GM21529 (cell line): ENCODE measurements at regions not wholly inside any gene's neighbourhood (a gene's known extent, or its start where the extent isn't known, plus 50 kb on each side); places are given as distances from the start of the nearest gene placed in this dataset.
"Not testable (repeated sequence)": the region's sequence is repeated elsewhere in the genome, so short reads cannot be mapped to it uniquely, and the experiment has no call there.

Experiments used
- ATAC-seq: cut with Tn5 transposase; IDR thresholded peaks from one replicate; pipeline ENCODE4 v1.9.1; 2021; ENCODE audit not compliant: unreplicated experiment

DNA sequence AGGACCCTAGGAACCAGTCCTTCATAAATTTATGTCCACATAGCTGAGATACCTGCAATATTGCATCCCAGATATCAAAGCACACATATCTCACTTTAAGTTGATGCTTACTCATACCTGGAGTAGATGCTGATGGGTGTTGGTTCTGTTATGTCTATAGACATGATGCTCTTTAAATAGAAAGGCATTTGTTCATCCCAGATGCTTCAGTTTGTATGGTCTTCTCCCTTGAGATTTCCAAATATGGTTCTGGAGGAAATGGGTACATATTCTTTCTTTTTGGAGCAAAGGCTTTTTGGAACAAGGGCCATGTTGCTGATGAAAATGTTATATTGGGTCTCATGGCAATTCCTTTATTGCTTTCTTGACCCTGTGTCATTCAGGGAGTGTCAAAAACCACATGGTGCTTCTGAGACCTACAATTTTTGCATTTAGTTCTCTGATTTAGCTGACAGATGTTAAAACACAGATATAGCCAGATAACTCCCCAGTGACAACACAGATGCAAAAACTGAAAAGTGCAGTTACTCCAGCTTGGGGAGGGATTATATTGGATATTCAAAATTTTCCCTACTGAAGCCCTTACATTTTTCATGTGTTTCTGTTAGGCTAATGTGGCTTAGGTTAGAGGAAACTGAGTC is 211.4 kb downstream of the KCNRG start:
- peak; percentile 44 for ATAC-seq

GRCh38 chr13:50227361-50227760 is 212.1 kb downstream of the KCNRG start:
- no peak for ATAC-seq

GRCh38 chr13:50228527-50228926 is 213.3 kb downstream of the KCNRG start:
- no peak for ATAC-seq

DNA sequence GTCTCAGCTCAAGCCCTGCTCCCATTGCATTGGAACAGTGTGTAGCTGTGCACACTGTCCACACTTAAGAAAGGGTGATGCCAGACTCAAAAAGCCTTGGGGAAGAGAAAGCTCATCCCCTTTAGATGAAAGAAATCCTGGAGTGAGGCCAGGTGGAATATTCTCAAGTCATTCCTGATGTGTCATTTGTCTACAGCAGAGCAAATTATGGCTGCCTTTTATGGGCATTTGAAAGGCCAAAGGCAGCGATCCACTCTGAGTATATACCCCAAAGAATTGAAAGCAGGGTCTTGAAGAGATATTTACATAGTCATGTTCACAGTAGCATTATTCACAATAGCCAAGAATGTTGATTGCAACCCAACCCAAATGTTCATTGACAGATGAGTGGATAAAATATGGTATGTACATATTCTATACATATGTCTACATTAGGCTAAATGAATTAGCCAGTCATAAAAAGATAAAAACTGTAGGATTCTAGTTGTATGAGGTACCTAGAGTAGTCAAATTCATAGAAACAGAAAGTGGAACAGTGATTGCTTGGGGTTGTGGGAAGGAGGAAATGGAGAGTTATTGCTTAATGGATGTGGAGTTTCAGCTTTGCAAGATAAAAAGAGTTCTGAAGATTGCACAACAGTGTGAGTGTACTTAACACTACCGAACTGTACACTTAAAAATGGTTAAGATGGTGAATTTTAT is 214.9 kb downstream of the KCNRG start:
- ATAC-seq, result no peak

- ATAC-seq, result no peak
Observed at GRCh38 chr13:50230662-50230978, 215.4 kb downstream of the KCNRG start.

GRCh38 chr13:50233574-50233973 is 218.3 kb downstream of the KCNRG start:
- ATAC-seq, result not testable (repeated sequence)

- no peak for ATAC-seq
Observed at GRCh38 chr13:50235604-50236342, 220.5 kb downstream of the KCNRG start.

DNA sequence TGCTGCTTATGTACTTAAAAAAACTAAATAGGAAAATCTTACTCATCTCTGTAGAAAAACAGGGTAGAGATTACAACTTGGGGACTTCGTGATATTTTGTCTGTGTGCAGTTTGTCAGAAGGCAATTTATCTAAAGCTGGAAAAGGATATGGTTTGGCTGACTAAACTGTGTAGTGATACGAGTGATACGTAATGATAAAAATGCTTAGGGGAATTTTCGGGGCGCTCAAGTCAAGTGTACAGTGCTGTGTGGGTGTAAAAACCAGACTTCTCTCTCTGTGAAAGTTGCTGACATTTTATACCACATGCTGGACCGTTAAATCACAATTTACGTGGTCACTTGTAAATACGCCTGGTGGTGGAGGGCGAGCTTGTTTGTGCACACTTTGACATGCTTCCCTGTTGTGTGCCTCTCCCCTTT is 221.7 kb downstream of the KCNRG start:
- peak; percentile 95 for ATAC-seq

DNA sequence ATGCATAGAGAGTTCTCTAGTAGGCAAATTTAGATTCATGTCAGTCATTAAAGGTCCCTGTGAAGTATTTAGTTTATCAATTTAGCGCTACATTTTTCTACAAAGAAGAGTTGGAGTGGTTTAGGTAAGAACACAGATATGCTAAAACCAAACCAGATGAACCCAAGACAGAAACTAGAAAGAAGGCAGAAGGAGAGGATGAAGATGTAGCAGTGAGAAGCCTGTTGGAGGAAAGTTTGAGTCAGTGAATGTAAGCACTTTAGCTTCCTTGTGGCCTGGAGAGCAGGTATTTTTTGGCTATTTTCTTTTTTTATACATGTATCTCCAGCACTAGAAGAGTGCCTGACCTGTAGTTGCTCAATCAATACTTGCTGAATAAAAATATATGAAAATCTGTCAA is 223.7 kb downstream of the KCNRG start:
- ATAC-seq, result no peak

DNA sequence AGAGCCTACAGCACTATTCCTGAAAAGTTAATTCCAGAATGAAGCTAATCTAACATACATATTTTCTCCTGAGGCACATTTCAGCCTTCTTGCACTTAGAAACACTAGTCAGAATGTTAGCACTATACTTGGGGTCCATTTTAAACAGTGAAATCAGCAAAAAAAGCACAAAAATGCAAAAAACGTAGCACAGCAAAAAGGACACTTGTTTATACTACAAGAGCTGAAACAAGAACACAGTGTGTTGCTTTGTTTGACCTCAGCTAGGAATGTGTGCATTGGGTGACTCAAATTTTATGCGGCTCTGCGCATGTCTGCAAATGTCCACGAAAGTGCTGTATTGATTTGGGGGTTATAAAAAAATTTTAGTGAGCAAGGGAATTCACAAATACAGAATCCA is 226.2 kb downstream of the KCNRG start:
- no peak for ATAC-seq

DNA sequence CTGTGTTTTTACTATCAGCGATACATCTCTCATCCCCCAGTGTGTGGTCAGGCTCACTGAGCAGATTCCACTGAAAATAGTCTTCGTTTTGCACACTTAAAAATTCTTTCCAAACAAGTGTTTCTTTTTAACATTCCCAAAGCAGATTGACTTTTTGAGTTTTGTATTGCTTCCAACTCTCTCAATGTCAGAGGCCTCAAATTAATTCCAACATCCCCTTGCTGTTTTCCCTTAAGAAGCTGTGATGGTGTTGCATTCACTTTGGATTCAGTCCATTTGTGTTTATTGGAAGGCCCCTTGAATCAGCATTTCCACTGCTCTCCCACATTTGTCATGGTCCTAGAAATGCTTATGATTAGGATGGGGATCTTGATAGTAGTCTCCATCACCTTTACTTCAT is 228.7 kb downstream of the KCNRG start:
- no peak for ATAC-seq

DNA sequence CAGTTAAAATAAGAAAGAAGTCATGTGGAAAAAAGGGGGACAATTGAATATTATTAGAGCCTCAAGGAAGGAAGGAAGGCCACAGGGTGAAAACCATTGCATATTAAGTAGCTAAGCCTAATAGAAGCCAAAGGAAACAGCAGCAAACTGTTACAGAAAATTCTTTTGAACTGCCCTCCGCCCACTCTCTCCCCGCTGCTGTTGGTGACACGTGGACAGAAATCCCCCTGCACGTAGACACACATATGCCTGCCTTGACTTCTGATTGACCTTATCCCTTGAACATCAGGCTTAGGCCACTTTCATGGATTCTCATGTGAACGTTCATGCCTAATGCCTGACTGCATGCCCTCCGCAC is 229.1 kb downstream of the KCNRG start:
- no peak for ATAC-seq

DNA sequence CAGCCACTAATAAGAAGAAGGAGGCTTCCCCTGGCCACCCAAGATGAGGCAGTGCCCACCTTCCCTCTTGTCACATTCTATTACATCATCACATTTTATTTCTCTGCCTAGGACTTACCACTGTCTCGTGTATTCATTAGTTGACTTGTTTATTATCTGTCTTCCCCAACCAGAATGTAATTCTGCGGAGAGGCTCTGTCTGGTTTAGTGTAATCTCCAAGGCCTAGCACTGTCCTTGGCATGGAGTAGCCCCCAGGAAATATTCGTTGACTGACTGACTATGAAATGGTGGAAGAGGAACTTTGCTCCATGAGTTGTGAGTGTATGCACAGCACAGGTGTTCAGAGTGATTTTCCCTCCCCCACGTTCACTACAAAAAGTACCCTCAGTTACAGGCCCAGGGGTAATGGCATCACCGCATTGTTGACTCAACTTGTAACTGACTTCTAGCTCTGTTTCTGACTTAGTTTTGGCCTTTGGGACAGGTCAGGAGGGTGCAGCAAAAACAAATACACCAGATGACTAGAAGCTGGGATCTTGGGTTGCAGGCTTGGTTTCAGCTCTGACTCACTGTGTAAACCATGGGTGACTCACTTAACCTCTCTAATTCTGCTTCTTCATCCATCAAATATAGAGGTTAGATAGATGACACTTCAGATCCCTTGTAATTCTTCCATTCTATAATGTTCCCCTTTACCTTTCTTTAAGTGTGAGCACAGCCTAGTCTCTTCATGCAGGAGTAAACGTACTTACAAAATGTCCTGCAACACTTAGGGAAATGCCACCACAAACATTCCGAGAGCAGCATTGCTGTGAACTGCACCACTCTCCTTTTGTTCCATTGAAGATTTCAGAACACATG is 229.7 kb downstream of the KCNRG start:
- ATAC-seq, result peak; percentile 94

DNA sequence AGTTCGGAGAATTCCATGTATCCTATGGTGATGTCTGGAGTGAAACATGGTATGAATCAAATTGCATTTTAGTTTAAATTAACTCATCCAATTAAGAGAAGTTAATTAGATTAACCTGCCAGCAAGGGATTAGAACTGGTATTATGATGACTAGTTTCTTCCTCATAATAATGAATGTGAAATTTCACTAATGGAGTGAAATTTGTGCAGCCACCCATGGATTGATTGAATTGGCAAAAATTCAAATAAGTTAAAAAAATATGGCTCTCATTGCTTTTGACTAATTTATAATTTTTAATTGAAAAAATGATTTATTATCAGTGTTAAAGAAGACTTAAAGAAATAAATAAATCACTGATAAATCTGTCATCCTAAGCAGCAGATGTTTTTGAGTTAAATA is 232.0 kb downstream of the KCNRG start:
- ATAC-seq, result no peak

GRCh38 chr13:50248516-50249143 is 233.4 kb downstream of the KCNRG start:
- ATAC-seq, result no peak

DNA sequence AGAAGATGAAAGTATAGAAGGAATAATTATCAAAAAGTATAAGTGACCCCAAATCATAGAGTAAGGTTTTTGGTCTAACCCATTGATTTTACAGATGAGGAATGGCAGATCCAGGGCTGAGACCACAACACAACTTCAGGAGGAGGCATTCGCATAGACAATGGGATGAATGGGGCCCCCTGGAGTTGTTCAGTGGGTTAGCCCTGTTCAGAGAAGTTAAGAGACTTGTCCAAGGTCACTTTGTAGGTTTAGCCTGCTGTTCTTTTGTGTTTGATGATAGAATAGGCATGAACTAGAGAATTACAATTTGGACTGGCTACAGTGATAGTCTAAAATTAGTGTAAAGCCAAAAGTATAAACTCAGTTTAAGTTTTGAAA is 233.9 kb downstream of the KCNRG start:
- ATAC-seq, result no peak

GRCh38 chr13:50250401-50250800 is 235.2 kb downstream of the KCNRG start:
- ATAC-seq, result no peak

DNA sequence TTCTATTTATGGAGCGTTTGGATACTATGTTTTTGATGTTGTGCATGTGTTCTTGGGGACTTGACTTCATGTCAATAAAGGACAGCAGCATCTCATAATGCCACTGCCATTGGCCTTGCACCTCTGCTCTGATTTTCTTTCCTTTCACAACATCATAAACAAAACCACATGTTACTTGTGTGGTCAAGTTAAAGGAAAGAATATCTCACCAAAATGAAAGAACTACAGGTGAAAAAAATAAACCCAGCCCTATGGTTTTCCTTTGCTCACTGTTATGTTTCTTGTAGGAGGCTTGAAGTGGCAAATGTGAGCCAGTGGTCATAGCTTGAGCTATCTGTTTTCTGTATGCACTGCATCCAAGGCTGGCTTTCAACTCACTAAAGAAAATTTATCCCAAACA is 240.4 kb downstream of the KCNRG start:
- no peak for ATAC-seq

GRCh38 chr13:50256536-50257321 is 241.5 kb downstream of the KCNRG start:
- not testable (repeated sequence) for ATAC-seq

GRCh38 chr13:50257646-50258045 is 242.4 kb downstream of the KCNRG start:
- ATAC-seq, result no peak
